ENCODE measurements at regions not wholly inside any gene's neighbourhood (a gene's known extent, or its start where the extent isn't known, plus 50 kb on each side); places are given as distances from the start of the nearest gene placed in this dataset.

DNA sequence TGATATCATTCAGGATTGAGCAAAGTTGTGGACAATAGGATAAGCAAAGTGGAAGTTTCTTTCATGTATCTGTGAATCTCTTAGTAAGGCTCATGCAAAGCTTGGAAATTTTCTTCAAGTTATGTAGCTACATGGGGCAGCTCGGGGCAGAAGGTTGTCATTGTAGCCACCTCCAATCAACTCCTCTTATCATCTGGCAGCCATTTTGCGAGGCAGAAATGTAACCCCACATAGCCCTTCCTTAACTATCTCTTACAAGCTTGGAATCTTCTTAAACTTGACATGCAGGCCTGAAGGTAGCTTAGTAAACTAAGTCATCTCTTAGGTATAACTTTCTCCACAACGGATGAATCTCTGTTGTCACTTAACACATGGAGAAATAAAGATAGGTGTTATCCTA lies 392.8 kb downstream of the AASDHPPT start:
- H3K27me3 ChIP-seq (ENCODE audit: control insufficient read depth, insufficient read depth, low read length), result no peaks in the 10 kb centered on the region
- H3K4me3 ChIP-seq (ENCODE audit: low read depth, low read length), result no peak overlapping the region
- H3K27ac ChIP-seq (ENCODE audit: low read depth, low read length), result no peak overlapping the region
- no peaks in the 10 kb centered on the region; the same call in 1 of the 2 replicates for H3K36me3 ChIP-seq (ENCODE audit: control insufficient read depth, insufficient read depth, low read length)
- H3K4me1 ChIP-seq (ENCODE audit: control insufficient read depth, insufficient read depth, low read length), result peaks cover 4% of the 10 kb centered on the region; the same call in 1 of the 2 replicates
- no peak overlapping the region for H3K9ac ChIP-seq (ENCODE audit: low read length)
- peaks cover 11% of the 10 kb centered on the region; the same call in 1 of the 2 replicates for H3K9me3 ChIP-seq (ENCODE audit: control insufficient read depth, insufficient read depth, low read depth, low read length)

DNA sequence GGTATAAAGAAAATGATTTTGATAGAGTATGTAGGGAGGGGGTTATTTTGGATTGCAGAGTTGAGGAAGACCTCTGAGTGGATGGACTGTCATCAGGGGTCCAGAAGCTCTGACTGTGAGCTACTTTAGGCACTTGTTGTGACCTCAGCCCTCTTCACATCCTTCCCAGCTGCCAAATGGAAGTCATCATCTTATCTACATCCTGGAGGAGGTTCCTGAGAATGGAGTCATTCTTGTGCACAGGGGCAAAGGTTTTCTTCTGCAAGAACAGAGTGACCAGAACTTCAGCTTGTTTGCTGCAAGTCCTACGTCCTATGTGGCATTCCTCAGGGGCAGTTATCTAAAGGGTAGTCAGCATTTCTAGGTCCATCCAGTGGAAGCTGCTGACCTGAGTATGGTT lies 393.8 kb downstream of the AASDHPPT start:
- peaks cover 4% of the 10 kb centered on the region; the same call in 1 of the 2 replicates for H3K4me1 ChIP-seq (ENCODE audit: control insufficient read depth, insufficient read depth, low read length)
- H3K27me3 ChIP-seq (ENCODE audit: control insufficient read depth, insufficient read depth, low read length), result no peaks in the 10 kb centered on the region
- peaks cover 12% of the 10 kb centered on the region; the same call in 1 of the 2 replicates for H3K9me3 ChIP-seq (ENCODE audit: control insufficient read depth, insufficient read depth, low read depth, low read length)
- H3K27ac ChIP-seq (ENCODE audit: low read depth, low read length), result no peak overlapping the region
- no peaks in the 10 kb centered on the region; the same call in 1 of the 2 replicates for H3K36me3 ChIP-seq (ENCODE audit: control insufficient read depth, insufficient read depth, low read length)
- no peak overlapping the region for H3K4me3 ChIP-seq (ENCODE audit: low read depth, low read length)
- H3K9ac ChIP-seq (ENCODE audit: low read length), result no peak overlapping the region

- Histone ChIP-seq H3K27me3 (ENCODE audit: control insufficient read depth, insufficient read depth, low read length) (no peaks in the 10 kb centered on the region), H3K9me3 (ENCODE audit: control insufficient read depth, insufficient read depth, low read depth, low read length) (peaks cover 12% of the 10 kb centered on the region; the same call in 1 of the 2 replicates), H3K9ac (ENCODE audit: low read length) (no peak overlapping the region), H3K4me3 (ENCODE audit: low read depth, low read length) (no peak overlapping the region), H3K4me1 (ENCODE audit: control insufficient read depth, insufficient read depth, low read length) (no peaks in the 10 kb centered on the region; the same call in 1 of the 2 replicates), H3K27ac (ENCODE audit: low read depth, low read length) (no peak overlapping the region), H3K36me3 (ENCODE audit: control insufficient read depth, insufficient read depth, low read length) (no peaks in the 10 kb centered on the region; the same call in 1 of the 2 replicates)
These were observed 395.7 kb downstream of the AASDHPPT start for GRCh38 chr11:106473089-106473722.

DNA sequence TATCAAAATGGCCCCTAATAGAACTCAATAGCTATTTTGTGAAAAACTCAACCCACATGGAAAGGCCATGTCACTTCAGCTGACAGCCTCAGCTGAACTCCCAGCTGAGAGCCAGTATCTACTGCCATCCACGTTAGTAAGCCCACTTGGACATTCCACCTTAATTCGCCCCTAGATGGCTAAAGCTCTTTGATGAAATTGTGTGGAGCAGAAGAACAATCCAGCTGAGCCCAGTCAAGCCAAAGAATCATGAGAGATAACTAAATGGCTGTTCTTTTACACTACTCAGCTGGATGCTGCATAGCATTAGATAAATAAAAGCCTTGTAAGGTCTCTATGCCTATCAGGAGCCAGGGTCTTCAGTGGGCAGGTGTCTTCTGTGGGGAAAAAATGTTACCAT lies 396.8 kb downstream of the AASDHPPT start:
- Histone ChIP-seq H3K27me3 (ENCODE audit: control insufficient read depth, insufficient read depth, low read length) (no peaks in the 10 kb centered on the region), H3K27ac (ENCODE audit: low read depth, low read length) (no peak overlapping the region), H3K4me3 (ENCODE audit: low read depth, low read length) (no peak overlapping the region), H3K9ac (ENCODE audit: low read length) (no peak overlapping the region), H3K36me3 (ENCODE audit: control insufficient read depth, insufficient read depth, low read length) (no peaks in the 10 kb centered on the region; the same call in 1 of the 2 replicates), H3K4me1 (ENCODE audit: control insufficient read depth, insufficient read depth, low read length) (no peaks in the 10 kb centered on the region), H3K9me3 (ENCODE audit: control insufficient read depth, insufficient read depth, low read depth, low read length) (peaks cover 12% of the 10 kb centered on the region; the same call in 1 of the 2 replicates)

DNA sequence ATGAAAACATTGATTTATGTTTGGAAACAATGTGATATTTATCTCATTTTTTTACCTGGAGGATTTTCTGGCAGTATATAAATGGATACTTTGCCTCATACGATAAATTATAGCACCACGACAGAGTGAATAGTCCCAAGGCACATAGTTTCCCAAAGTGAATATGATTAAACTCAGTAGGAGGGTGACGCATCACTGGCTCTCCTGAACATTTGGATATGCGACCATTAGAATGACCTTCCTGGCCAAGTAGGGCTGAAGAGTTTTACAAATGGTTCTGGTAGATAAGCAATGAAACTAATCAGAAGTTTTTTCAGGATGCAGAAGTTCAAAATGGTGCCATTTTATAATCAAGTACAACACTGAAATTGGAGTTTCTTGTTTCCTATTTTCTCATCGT lies 397.7 kb downstream of the AASDHPPT start:
- Histone ChIP-seq H3K27ac (ENCODE audit: low read depth, low read length) (no peak overlapping the region), H3K9ac (ENCODE audit: low read length) (no peak overlapping the region)

GRCh38 chr11:106477776-106478175 lies 400.3 kb downstream of the AASDHPPT start:
- no peaks in the 10 kb centered on the region; the same call in 1 of the 2 replicates for H3K36me3 ChIP-seq (ENCODE audit: control insufficient read depth, insufficient read depth, low read length)
- no peak overlapping the region for H3K27ac ChIP-seq (ENCODE audit: low read depth, low read length)
- peaks cover 12% of the 10 kb centered on the region; the same call in 1 of the 2 replicates for H3K9me3 ChIP-seq (ENCODE audit: control insufficient read depth, insufficient read depth, low read depth, low read length)
- no peak overlapping the region for H3K4me3 ChIP-seq (ENCODE audit: low read depth, low read length)
- peaks cover 5% of the 10 kb centered on the region; the same call in 1 of the 2 replicates for H3K4me1 ChIP-seq (ENCODE audit: control insufficient read depth, insufficient read depth, low read length)
- H3K27me3 ChIP-seq (ENCODE audit: control insufficient read depth, insufficient read depth, low read length), result no peaks in the 10 kb centered on the region
- no peak overlapping the region for H3K9ac ChIP-seq (ENCODE audit: low read length)

More for the DNA sequence above, 397.7 kb downstream of the AASDHPPT start:
- no peak overlapping the region for H3K4me3 ChIP-seq (ENCODE audit: low read depth, low read length)
- H3K9me3 ChIP-seq (ENCODE audit: control insufficient read depth, insufficient read depth, low read depth, low read length), result peaks cover 12% of the 10 kb centered on the region; the same call in 1 of the 2 replicates
- no peaks in the 10 kb centered on the region for H3K27me3 ChIP-seq (ENCODE audit: control insufficient read depth, insufficient read depth, low read length)
- no peaks in the 10 kb centered on the region for H3K4me1 ChIP-seq (ENCODE audit: control insufficient read depth, insufficient read depth, low read length)
- no peaks in the 10 kb centered on the region; the same call in 1 of the 2 replicates for H3K36me3 ChIP-seq (ENCODE audit: control insufficient read depth, insufficient read depth, low read length)

DNA sequence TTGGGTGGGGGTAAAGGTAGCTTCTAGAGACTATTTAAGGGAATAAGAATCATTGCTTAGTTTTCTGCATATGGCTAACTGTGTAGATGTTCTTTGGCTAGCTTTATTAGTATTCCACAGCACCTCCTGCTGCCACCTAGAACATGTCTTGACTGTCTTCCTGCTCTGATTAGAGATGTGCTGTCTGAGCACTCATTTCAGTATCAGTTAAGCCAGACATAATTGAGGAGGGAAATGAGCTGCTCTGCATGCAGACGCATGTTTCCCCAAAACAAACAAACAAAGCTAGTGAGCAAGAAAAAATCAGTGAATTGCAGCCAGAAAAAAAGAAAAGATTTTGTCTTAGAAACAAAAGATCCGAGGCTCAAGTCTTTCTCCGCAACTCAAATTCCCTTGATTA lies 402.2 kb downstream of the AASDHPPT start:
- no peak overlapping the region for H3K4me3 ChIP-seq (ENCODE audit: low read depth, low read length)
- no peaks in the 10 kb centered on the region for H3K27me3 ChIP-seq (ENCODE audit: control insufficient read depth, insufficient read depth, low read length)
- H3K9me3 ChIP-seq (ENCODE audit: control insufficient read depth, insufficient read depth, low read depth, low read length), result peaks cover 6% of the 10 kb centered on the region; the same call in 1 of the 2 replicates
- H3K4me1 ChIP-seq (ENCODE audit: control insufficient read depth, insufficient read depth, low read length), result peaks cover 5% of the 10 kb centered on the region; the same call in 1 of the 2 replicates
- no peaks in the 10 kb centered on the region for H3K36me3 ChIP-seq (ENCODE audit: control insufficient read depth, insufficient read depth, low read length)
- no peak overlapping the region for H3K27ac ChIP-seq (ENCODE audit: low read depth, low read length)
- H3K9ac ChIP-seq (ENCODE audit: low read length), result no peak overlapping the region

DNA sequence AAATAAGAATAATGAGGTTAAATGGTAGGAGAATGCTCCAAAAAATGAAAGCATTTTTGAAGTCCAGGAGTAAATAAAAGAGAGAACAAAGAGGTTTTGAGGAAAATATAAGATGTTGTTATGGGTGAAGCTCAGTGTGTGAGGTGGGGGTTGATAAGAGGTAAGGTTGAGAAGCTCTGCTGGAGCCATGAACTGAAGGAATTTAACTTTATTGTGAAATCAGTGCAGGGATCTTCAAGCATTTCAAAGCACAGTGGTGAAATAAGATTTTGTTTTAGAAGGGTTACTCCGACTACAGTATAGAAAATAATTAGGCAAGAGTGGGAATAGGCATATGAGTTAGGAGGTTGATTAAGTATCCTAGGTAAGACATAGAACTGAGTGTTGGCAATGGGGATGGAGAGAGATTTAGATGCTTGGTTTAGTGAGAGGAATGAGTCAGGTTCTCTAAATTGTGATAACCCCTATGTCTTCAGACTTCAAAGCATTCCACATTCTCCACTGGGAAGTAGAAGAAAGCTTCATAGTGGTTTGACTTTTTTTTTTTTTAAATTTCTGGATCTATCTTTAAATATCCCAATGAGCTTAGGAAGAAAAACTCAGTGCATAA lies 403.2 kb downstream of the AASDHPPT start:
- Histone ChIP-seq H3K4me3 (ENCODE audit: low read depth, low read length) (no peak overlapping the region), H3K27me3 (ENCODE audit: control insufficient read depth, insufficient read depth, low read length) (no peaks in the 10 kb centered on the region), H3K9ac (ENCODE audit: low read length) (no peak overlapping the region), H3K36me3 (ENCODE audit: control insufficient read depth, insufficient read depth, low read length) (no peaks in the 10 kb centered on the region), H3K9me3 (ENCODE audit: control insufficient read depth, insufficient read depth, low read depth, low read length) (no peaks in the 10 kb centered on the region), H3K4me1 (ENCODE audit: control insufficient read depth, insufficient read depth, low read length) (peaks cover 5% of the 10 kb centered on the region; the same call in 1 of the 2 replicates), H3K27ac (ENCODE audit: low read depth, low read length) (no peak overlapping the region; the same call in 1 of the 2 replicates)

DNA sequence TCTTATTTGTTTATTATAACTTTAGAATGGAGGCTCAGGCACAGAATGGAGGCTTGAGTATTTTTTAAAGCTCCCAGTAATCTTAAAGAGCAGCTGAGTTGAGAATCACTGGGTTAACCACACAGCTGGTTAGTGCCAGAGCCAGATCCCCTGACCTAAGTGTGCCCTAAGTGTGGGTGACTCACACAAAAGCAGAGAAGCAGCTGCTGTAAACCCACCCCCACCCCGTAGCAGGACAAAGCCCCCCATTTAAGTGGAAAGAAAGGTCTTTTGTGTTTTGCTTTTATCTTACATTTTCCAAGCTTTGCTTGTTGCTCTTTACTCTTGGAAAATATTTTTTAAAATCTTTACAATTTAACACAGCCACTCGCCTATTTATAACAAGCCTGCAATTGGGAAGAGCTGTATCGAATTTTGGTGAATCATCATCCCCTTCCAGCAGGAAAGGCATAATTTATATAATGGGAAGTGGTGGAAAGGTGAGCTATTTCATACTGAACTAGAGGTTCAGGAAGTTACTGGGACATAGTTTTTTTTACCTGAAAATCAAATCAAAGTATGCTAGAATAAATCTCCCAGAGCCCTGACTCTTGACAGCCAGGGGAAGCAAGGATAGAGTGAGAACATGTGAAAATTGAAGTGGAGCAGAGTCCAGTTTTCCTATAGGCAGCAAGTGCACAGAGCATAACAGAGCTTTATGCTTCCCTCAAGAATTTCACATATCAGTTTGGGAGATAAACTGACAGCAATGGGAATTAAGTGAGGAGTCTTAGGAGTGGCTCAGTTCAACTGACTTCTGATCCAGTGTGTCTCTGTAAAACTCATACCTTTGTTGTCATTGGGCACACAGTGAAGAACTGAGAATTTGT lies 405.7 kb downstream of the AASDHPPT start:
- no peaks in the 10 kb centered on the region for H3K36me3 ChIP-seq (ENCODE audit: control insufficient read depth, insufficient read depth, low read length)
- H3K27me3 ChIP-seq (ENCODE audit: control insufficient read depth, insufficient read depth, low read length), result no peaks in the 10 kb centered on the region
- H3K4me1 ChIP-seq (ENCODE audit: control insufficient read depth, insufficient read depth, low read length), result peaks cover 5% of the 10 kb centered on the region; the same call in 1 of the 2 replicates
- no peak overlapping the region for H3K4me3 ChIP-seq (ENCODE audit: low read depth, low read length)
- no peaks in the 10 kb centered on the region for H3K9me3 ChIP-seq (ENCODE audit: control insufficient read depth, insufficient read depth, low read depth, low read length)
- no peak overlapping the region for H3K9ac ChIP-seq (ENCODE audit: low read length)
- H3K27ac ChIP-seq (ENCODE audit: low read depth, low read length), result no peak overlapping the region; the same call in 1 of the 2 replicates

GRCh38 chr11:106491751-106492150 lies 414.3 kb downstream of the AASDHPPT start:
- H3K9me3 ChIP-seq (ENCODE audit: control insufficient read depth, insufficient read depth, low read depth, low read length), result no peaks in the 10 kb centered on the region
- no peak overlapping the region for H3K9ac ChIP-seq (ENCODE audit: low read length)
- H3K4me3 ChIP-seq (ENCODE audit: low read depth, low read length), result no peak overlapping the region
- no peaks in the 10 kb centered on the region for H3K4me1 ChIP-seq (ENCODE audit: control insufficient read depth, insufficient read depth, low read length)
- no peaks in the 10 kb centered on the region for H3K27me3 ChIP-seq (ENCODE audit: control insufficient read depth, insufficient read depth, low read length)
- no peak overlapping the region for H3K27ac ChIP-seq (ENCODE audit: low read depth, low read length)
- no peaks in the 10 kb centered on the region for H3K36me3 ChIP-seq (ENCODE audit: control insufficient read depth, insufficient read depth, low read length)
